ENCODE measurements at regions not wholly inside any gene's neighbourhood (a gene's known extent, or its start where the extent isn't known, plus 50 kb on each side); places are given as distances from the start of the nearest gene placed in this dataset.
A peak's percentile ranks its signal among the peaks of the same experiment; 100 is the strongest.

- no peak for DNase-seq (ENCODE audit: low read depth)
- no peak overlapping the region for H3K4me3 ChIP-seq (ENCODE audit: low read depth, low read length)
- TF ChIP-seq, protein P1, sequence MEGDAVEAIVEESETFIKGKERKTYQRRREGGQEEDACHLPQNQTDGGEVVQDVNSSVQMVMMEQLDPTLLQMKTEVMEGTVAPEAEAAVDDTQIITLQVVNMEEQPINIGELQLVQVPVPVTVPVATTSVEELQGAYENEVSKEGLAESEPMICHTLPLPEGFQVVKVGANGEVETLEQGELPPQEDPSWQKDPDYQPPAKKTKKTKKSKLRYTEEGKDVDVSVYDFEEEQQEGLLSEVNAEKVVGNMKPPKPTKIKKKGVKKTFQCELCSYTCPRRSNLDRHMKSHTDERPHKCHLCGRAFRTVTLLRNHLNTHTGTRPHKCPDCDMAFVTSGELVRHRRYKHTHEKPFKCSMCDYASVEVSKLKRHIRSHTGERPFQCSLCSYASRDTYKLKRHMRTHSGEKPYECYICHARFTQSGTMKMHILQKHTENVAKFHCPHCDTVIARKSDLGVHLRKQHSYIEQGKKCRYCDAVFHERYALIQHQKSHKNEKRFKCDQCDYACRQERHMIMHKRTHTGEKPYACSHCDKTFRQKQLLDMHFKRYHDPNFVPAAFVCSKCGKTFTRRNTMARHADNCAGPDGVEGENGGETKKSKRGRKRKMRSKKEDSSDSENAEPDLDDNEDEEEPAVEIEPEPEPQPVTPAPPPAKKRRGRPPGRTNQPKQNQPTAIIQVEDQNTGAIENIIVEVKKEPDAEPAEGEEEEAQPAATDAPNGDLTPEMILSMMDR (conservative IDR thresholded peaks at IDR 0.05; ENCODE audit: low read depth, low read length) = no peak
These were observed 73.1 kb upstream of the KCNA4 start for GRCh38 chr11:30089921-30090320.

- no peak for DNase-seq (ENCODE audit: low read depth)
- H3K4me3 ChIP-seq (ENCODE audit: low read depth, low read length) = no peak overlapping the region
- TF ChIP-seq, protein P1 (conservative IDR thresholded peaks at IDR 0.05; ENCODE audit: low read depth, low read length) = no peak
These were observed 74.4 kb upstream of the KCNA4 start for GRCh38 chr11:30091246-30091645.

DNA sequence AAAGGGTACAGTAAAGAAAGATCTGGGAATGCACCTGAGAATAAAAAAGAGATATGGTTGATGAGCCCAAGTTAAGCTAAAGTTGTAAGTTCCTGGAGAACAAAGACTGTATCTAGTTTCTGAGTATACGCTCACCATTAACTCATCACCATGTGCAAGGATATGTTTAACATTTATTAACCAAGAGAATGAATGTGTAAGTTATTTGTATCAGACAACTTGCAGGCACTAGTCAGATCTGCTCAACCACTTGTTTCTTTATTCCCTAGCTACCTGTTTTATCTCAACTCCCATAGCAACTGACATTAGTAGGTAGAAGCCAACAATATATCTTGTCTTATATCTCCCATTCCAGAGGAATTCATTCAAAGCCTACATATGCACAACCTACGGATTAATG is 74.9 kb upstream of the KCNA4 start:
- no peak overlapping the region for H3K4me3 ChIP-seq (ENCODE audit: low read depth, low read length)
- peak; percentile 13 for DNase-seq (ENCODE audit: low read depth)
- TF ChIP-seq, protein P1 (conservative IDR thresholded peaks at IDR 0.05; ENCODE audit: low read depth, low read length) = no peak

GRCh38 chr11:30092518-30092917 is 75.7 kb upstream of the KCNA4 start:
- DNase-seq (ENCODE audit: low read depth) = no peak
- TF ChIP-seq, protein P1 (conservative IDR thresholded peaks at IDR 0.05; ENCODE audit: low read depth, low read length) = no peak
- no peak overlapping the region for H3K4me3 ChIP-seq (ENCODE audit: low read depth, low read length)

- H3K4me3 ChIP-seq (ENCODE audit: low read depth, low read length) = no peak overlapping the region
- no peak for DNase-seq (ENCODE audit: low read depth)
- TF ChIP-seq, protein P1 (conservative IDR thresholded peaks at IDR 0.05; ENCODE audit: low read depth, low read length) = peak; percentile 22
These were observed 83.7 kb upstream of the KCNA4 start for GRCh38 chr11:30100495-30100894.

DNA sequence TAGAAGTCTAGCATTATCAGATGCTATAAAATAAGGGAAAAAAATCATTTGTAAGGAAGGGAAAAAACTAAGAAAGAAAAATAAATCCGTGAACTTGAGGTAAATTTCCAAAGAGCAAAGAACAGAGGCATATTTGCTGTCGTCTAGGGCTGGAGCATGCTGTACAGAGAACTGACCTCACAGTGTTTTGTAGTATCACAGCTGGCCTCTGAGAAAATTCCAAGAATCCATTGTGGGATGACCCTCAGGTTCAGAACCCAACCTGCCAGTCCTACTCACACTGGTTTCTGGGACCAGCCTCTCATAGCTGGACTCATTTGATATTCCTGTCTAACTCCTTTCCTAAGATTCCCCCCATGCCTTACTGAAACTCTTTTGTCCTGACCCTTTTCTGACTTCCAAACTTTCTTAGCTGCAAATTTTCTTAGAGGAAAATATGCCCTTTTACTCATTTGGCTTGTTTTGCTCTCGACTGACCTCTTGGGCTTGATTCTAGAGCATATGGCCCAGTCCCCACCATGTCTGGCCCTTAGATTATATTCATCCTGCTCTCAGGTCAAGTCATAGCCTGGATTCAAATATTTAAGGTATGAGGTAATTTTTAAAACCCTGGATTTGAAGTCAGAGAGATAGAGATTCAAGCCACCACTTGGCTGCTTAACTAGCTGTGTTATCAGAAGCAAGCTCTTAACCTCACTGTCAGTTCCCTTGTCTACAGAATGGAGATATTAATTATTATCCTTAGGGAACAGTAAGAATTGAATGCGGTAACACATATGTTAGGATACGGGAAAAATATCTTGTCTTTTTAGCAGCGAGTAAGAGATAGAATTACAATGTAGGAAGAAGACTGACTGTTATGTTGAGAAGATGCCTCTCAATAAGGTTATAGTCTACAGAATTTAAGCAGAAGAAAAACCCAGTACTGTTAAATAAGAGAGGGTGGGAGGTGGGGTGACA is 89.7 kb upstream of the KCNA4 start:
- TF ChIP-seq, protein P1 (conservative IDR thresholded peaks at IDR 0.05; ENCODE audit: low read depth, low read length) = no peak
- H3K4me3 ChIP-seq (ENCODE audit: low read depth, low read length) = no peak overlapping the region
- no peak for DNase-seq (ENCODE audit: low read depth)

GRCh38 chr11:30107899-30108298 is 91.1 kb upstream of the KCNA4 start:
- TF ChIP-seq, protein P1 (conservative IDR thresholded peaks at IDR 0.05; ENCODE audit: low read depth, low read length) = no peak
- peak; percentile 68 for DNase-seq (ENCODE audit: low read depth)
- H3K4me3 ChIP-seq (ENCODE audit: low read depth, low read length) = no peak overlapping the region

Data from epithelial cell of proximal tubule (primary cell).